ENCODE measurements at regions not wholly inside any gene's neighbourhood (a gene's known extent, or its start where the extent isn't known, plus 50 kb on each side); places are given as distances from the start of the nearest gene placed in this dataset.
"Not testable (repeated sequence)": the region's sequence is repeated elsewhere in the genome, so short reads cannot be mapped to it uniquely, and the experiment has no call there.

DNA sequence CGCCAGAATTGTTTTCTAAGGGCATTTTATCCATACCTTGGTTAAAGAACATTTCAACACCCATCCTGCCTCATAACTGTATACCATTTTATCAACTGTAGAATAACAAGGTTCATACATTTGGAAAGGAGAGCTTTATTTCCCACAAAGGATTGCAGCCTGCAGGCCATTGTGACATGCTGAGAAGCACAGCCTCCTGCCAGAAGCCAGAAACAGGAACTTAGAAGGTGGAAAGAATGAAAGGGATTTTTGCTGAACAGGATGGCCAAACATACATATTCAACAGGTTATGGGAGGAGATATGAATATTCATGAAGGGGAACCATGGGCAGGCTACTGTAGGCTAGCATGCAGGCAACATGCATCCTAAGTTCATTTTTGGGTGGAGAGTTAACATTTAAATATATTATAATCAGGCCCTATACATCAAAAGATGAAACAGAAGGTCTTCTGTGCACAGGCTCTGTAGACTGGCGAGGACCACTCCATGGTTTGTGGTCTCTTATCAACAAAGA is 59.9 kb upstream of the DIRAS2 start:
- no peak overlapping the region for H2BK5ac ChIP-seq (ENCODE audit: low read length)

DNA sequence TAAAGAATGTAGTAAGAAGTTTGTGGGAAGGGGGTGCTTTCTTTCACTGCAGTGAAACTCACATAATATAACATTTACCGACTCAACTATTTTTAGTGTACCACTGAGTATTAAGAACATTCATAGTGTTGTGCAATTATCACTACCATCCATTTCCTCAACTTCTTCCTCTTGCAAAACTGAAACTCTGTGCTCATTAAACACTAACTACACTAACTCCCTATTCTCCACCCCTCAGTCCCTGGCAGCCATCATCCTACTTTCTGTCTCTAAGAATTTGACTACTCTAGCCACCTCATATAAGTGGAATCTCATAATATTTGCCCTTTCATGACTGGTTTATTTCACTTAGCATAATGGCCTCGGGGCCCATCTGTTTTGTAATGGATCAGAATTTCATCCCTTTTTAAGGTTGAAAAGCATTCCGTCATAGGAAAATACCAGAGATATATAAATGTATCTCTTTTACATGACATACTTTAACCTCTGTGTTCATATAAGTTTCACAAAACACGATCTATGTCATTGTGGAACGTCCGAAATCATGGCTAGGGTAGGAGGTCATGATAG is 56.3 kb upstream of the DIRAS2 start:
- no peak overlapping the region for H3K4ac ChIP-seq (ENCODE audit: low read length)
- peaks cover 0 to 6% of the 10 kb centered on the region in 2 donors for H3K9me3 ChIP-seq (replicated peaks in 1 of 2; ENCODE audit: control insufficient read depth in 2 of 2, insufficient read depth in 1 of 2, low read depth in 1 of 2, low read length in 2 of 2)
- H4K8ac ChIP-seq (ENCODE audit: low read depth, low read length) = no peak overlapping the region
- H3K9ac ChIP-seq (ENCODE audit: low read depth, low read length, poor library complexity) = no peak overlapping the region
- DNase-seq (ENCODE audit: low spot score) = no peak
- no peak overlapping the region for H2BK15ac ChIP-seq (ENCODE audit: low read length)
- H3K27ac ChIP-seq (replicated peaks; ENCODE audit: low read length) = no peak overlapping the region
- H2AFZ ChIP-seq (ENCODE audit: low read length) = no peak overlapping the region
- H2BK12ac ChIP-seq (ENCODE audit: low read length) = no peak overlapping the region
- no peak overlapping the region for H3K14ac ChIP-seq (ENCODE audit: low read length)
- no peak overlapping the region for H2BK5ac ChIP-seq (ENCODE audit: low read length)
- no peak overlapping the region for H2BK120ac ChIP-seq (ENCODE audit: low read depth, low read length)
- H3K4me2 ChIP-seq (ENCODE audit: insufficient read depth, low read length, poor library complexity, severe bottlenecking) = no peak overlapping the region
- no peak overlapping the region for H2AK5ac ChIP-seq (ENCODE audit: low read depth, low read length)
- peaks cover 6% of the 10 kb centered on the region for H3K79me1 ChIP-seq (ENCODE audit: low read depth, low read length)
- H3K27me3 ChIP-seq (ENCODE audit: control insufficient read depth in 3 of 3, insufficient read depth in 3 of 3, low read depth in 1 of 3, low read length in 3 of 3) = no peaks in the 10 kb centered on the region
- no peaks in the 10 kb centered on the region for H3K36me3 ChIP-seq (replicated peaks in 1 of 2; ENCODE audit: control insufficient read depth in 2 of 2, insufficient read depth in 2 of 2, low read length in 2 of 2)
- H3K23ac ChIP-seq (ENCODE audit: low read depth, low read length, poor library complexity) = no peak overlapping the region
- peaks cover 0 to 3% of the 10 kb centered on the region in 2 donors for H3K4me1 ChIP-seq (ENCODE audit: control insufficient read depth in 2 of 2, insufficient read depth in 1 of 2, low read depth in 1 of 2, low read length in 2 of 2)
- no peak overlapping the region for H4K91ac ChIP-seq (ENCODE audit: low read depth, low read length, poor library complexity)
- no CpG with 5 or more reads among the region's 6 CpGs for WGBS, 2 donors (ENCODE audit: extremely low coverage in 2 of 2, insufficient read length in 2 of 2, insufficient replicate concordance in 1 of 2)
- no peak overlapping the region for H3K18ac ChIP-seq (ENCODE audit: low read length)
- no peak overlapping the region for H3K4me3 ChIP-seq (ENCODE audit: low read length in 2 of 2)

More for the DNA sequence above, 59.9 kb upstream of the DIRAS2 start:
- no peak overlapping the region for H3K4ac ChIP-seq (ENCODE audit: low read length)
- no peaks in the 10 kb centered on the region for H3K27me3 ChIP-seq (ENCODE audit: control insufficient read depth in 3 of 3, insufficient read depth in 3 of 3, low read depth in 1 of 3, low read length in 3 of 3)
- WGBS, 2 donors (ENCODE audit: extremely low coverage in 2 of 2, insufficient read length in 2 of 2, insufficient replicate concordance in 1 of 2) = no CpG with 5 or more reads among the region's 2 CpGs
- H4K91ac ChIP-seq (ENCODE audit: low read depth, low read length, poor library complexity) = no peak overlapping the region
- no peak overlapping the region for H2BK15ac ChIP-seq (ENCODE audit: low read length)
- H3K79me1 ChIP-seq (ENCODE audit: low read depth, low read length) = no peaks in the 10 kb centered on the region
- no peak overlapping the region for H3K27ac ChIP-seq (replicated peaks; ENCODE audit: low read length)
- H2BK120ac ChIP-seq (ENCODE audit: low read depth, low read length) = no peak overlapping the region
- DNase-seq (ENCODE audit: low spot score) = no peak
- H3K36me3 ChIP-seq (replicated peaks in 1 of 2; ENCODE audit: control insufficient read depth in 2 of 2, insufficient read depth in 2 of 2, low read length in 2 of 2) = no peaks in the 10 kb centered on the region
- no peak overlapping the region for H2AFZ ChIP-seq (ENCODE audit: low read length)
- no peak overlapping the region for H2AK5ac ChIP-seq (ENCODE audit: low read depth, low read length)
- no peak overlapping the region for H3K4me3 ChIP-seq (ENCODE audit: low read length in 2 of 2)
- no peak overlapping the region for H3K23ac ChIP-seq (ENCODE audit: low read depth, low read length, poor library complexity)
- no peak overlapping the region for H3K14ac ChIP-seq (ENCODE audit: low read length)
- H3K18ac ChIP-seq (ENCODE audit: low read length) = no peak overlapping the region
- no peak overlapping the region for H3K4me2 ChIP-seq (ENCODE audit: insufficient read depth, low read length, poor library complexity, severe bottlenecking)
- no peaks in the 10 kb centered on the region for H3K9me3 ChIP-seq (replicated peaks in 1 of 2; ENCODE audit: control insufficient read depth in 2 of 2, insufficient read depth in 1 of 2, low read depth in 1 of 2, low read length in 2 of 2)
- no peak overlapping the region for H2BK12ac ChIP-seq (ENCODE audit: low read length)
- no peak overlapping the region for H3K9ac ChIP-seq (ENCODE audit: low read depth, low read length, poor library complexity)
- H3K4me1 ChIP-seq (ENCODE audit: control insufficient read depth in 2 of 2, insufficient read depth in 1 of 2, low read depth in 1 of 2, low read length in 2 of 2) = no peaks in the 10 kb centered on the region
- no peak overlapping the region for H4K8ac ChIP-seq (ENCODE audit: low read depth, low read length)

GRCh38 chr9:90697808-90698207 is 55.2 kb upstream of the DIRAS2 start:
- H3K4me2 ChIP-seq (ENCODE audit: insufficient read depth, low read length, poor library complexity, severe bottlenecking) = no peak overlapping the region
- no peaks in the 10 kb centered on the region for H3K36me3 ChIP-seq (replicated peaks in 1 of 2; ENCODE audit: control insufficient read depth in 2 of 2, insufficient read depth in 2 of 2, low read length in 2 of 2)
- no peak overlapping the region for H3K4me3 ChIP-seq (ENCODE audit: low read length in 2 of 2)
- H3K23ac ChIP-seq (ENCODE audit: low read depth, low read length, poor library complexity) = no peak overlapping the region
- no peak overlapping the region for H2BK120ac ChIP-seq (ENCODE audit: low read depth, low read length)
- no peak overlapping the region for H4K91ac ChIP-seq (ENCODE audit: low read depth, low read length, poor library complexity)
- no CpG with 5 or more reads among the region's 5 CpGs for WGBS, 2 donors (ENCODE audit: extremely low coverage in 2 of 2, insufficient read length in 2 of 2, insufficient replicate concordance in 1 of 2)
- H3K79me1 ChIP-seq (ENCODE audit: low read depth, low read length) = peaks cover 7% of the 10 kb centered on the region
- H3K9me3 ChIP-seq (replicated peaks in 1 of 2; ENCODE audit: control insufficient read depth in 2 of 2, insufficient read depth in 1 of 2, low read depth in 1 of 2, low read length in 2 of 2) = peaks cover 0 to 7% of the 10 kb centered on the region in 2 donors
- no peak overlapping the region for H3K27ac ChIP-seq (replicated peaks; ENCODE audit: low read length)
- no peak overlapping the region for H3K4ac ChIP-seq (ENCODE audit: low read length)
- H2BK15ac ChIP-seq (ENCODE audit: low read length) = no peak overlapping the region
- no peak overlapping the region for H3K9ac ChIP-seq (ENCODE audit: low read depth, low read length, poor library complexity)
- H2BK5ac ChIP-seq (ENCODE audit: low read length) = no peak overlapping the region
- peaks cover 0 to 3% of the 10 kb centered on the region in 2 donors for H3K4me1 ChIP-seq (ENCODE audit: control insufficient read depth in 2 of 2, insufficient read depth in 1 of 2, low read depth in 1 of 2, low read length in 2 of 2)
- H3K14ac ChIP-seq (ENCODE audit: low read length) = no peak overlapping the region
- H4K8ac ChIP-seq (ENCODE audit: low read depth, low read length) = no peak overlapping the region
- H3K18ac ChIP-seq (ENCODE audit: low read length) = no peak overlapping the region
- H2BK12ac ChIP-seq (ENCODE audit: low read length) = no peak overlapping the region
- no peak for DNase-seq (ENCODE audit: low spot score)
- no peaks in the 10 kb centered on the region for H3K27me3 ChIP-seq (ENCODE audit: control insufficient read depth in 3 of 3, insufficient read depth in 3 of 3, low read depth in 1 of 3, low read length in 3 of 3)
- H2AK5ac ChIP-seq (ENCODE audit: low read depth, low read length) = no peak overlapping the region
- H2AFZ ChIP-seq (ENCODE audit: low read length) = no peak overlapping the region

GRCh38 chr9:90694187-90694586 is 51.6 kb upstream of the DIRAS2 start:
- Histone ChIP-seq H4K91ac (ENCODE audit: low read depth, low read length, poor library complexity) (peak overlapping the region; percentile 43), H3K4me3 (ENCODE audit: low read length in 2 of 2) (peak overlapping the region in 1 of 2 donors; percentile 59), H3K9ac (ENCODE audit: low read depth, low read length, poor library complexity) (peak overlapping the region; percentile 64)
- not testable (repeated sequence) for H3K9me3 ChIP-seq (replicated peaks in 1 of 2; ENCODE audit: control insufficient read depth in 2 of 2, insufficient read depth in 1 of 2, low read depth in 1 of 2, low read length in 2 of 2); H3K4me1 ChIP-seq (ENCODE audit: control insufficient read depth in 2 of 2, insufficient read depth in 1 of 2, low read depth in 1 of 2, low read length in 2 of 2); H3K14ac ChIP-seq (ENCODE audit: low read length); H2BK12ac ChIP-seq (ENCODE audit: low read length); H3K79me1 ChIP-seq (ENCODE audit: low read depth, low read length); H3K27ac ChIP-seq (replicated peaks; ENCODE audit: low read length); H2BK15ac ChIP-seq (ENCODE audit: low read length); H3K27me3 ChIP-seq (ENCODE audit: control insufficient read depth in 3 of 3, insufficient read depth in 3 of 3, low read depth in 1 of 3, low read length in 3 of 3); H3K4ac ChIP-seq (ENCODE audit: low read length); H2AK5ac ChIP-seq (ENCODE audit: low read depth, low read length); H3K4me2 ChIP-seq (ENCODE audit: insufficient read depth, low read length, poor library complexity, severe bottlenecking); DNase-seq (ENCODE audit: low spot score); H2BK120ac ChIP-seq (ENCODE audit: low read depth, low read length); H2BK5ac ChIP-seq (ENCODE audit: low read length); H3K36me3 ChIP-seq (replicated peaks in 1 of 2; ENCODE audit: control insufficient read depth in 2 of 2, insufficient read depth in 2 of 2, low read length in 2 of 2); H3K18ac ChIP-seq (ENCODE audit: low read length); H4K8ac ChIP-seq (ENCODE audit: low read depth, low read length); H2AFZ ChIP-seq (ENCODE audit: low read length); H3K23ac ChIP-seq (ENCODE audit: low read depth, low read length, poor library complexity)
- 100% methylated on average over 1 of the region's 1 CpG; no CpG with 5 or more reads in 1 of the 2 donors for WGBS, 2 donors (ENCODE audit: extremely low coverage in 2 of 2, insufficient read length in 2 of 2, insufficient replicate concordance in 1 of 2)

All from neuronal stem cell (in vitro differentiated cells).